A549 (cell line): ENCODE measurements at regions not wholly inside any gene's neighbourhood (a gene's known extent, or its start where the extent isn't known, plus 50 kb on each side); places are given as distances from the start of the nearest gene placed in this dataset.

Experiments used
- BCL3 ChIP-seq: fragments of >200 bp; sonication (Bioruptor Twin); formaldehyde crosslinking; IDR thresholded peaks from 3 replicates; pipeline ENCODE4 v1.6.1; 2016
- CEBPB ChIP-seq, 2 experiments: fragments of >200 bp in 1 of 2; sonication (Bioruptor Twin) in 1 of 2; formaldehyde crosslinking in 1 of 2; IDR thresholded peaks; 2 replicates each; pipeline ENCODE4 v1.6.1; 2012 to 2016
- CTCF ChIP-seq: fragments of >200 bp; sonication (Bioruptor Twin); formaldehyde crosslinking; IDR thresholded peaks from 3 replicates; pipeline ENCODE4 v1.5.1; 2016
- EHF ChIP-seq: fragments of 250-450 bp; sonication (Bioruptor Pico); IDR thresholded peaks from 2 replicates; pipeline ENCODE4 v1.5.0; 2020; ENCODE audit warnings: mild to moderate bottlenecking
- ELK1 ChIP-seq: fragments of 150-350 bp; IDR thresholded peaks from 2 replicates; pipeline ENCODE4 v1.6.1; 2014; ENCODE audit warnings: low read depth, mild to moderate bottlenecking, low read length
- EP300 ChIP-seq, 2 experiments: fragments of >200 bp; sonication (Bioruptor Twin); formaldehyde crosslinking; IDR thresholded peaks; 2 replicates in 1 of 2; 3 replicates in 1 of 2; pipeline ENCODE4 v1.6.1; 2016 to 2017
- FOSB ChIP-seq: fragments of 250-450 bp; sonication (Bioruptor Pico); IDR thresholded peaks from 2 replicates; pipeline ENCODE4 v1.5.0; 2020; ENCODE audit warnings: mild to moderate bottlenecking, moderate library complexity
- HMGXB4 ChIP-seq: fragments of 250-450 bp; sonication (Bioruptor Pico); IDR thresholded peaks from 2 replicates; pipeline ENCODE4 v1.5.0; 2021; ENCODE audit warnings: mild to moderate bottlenecking, moderate library complexity, borderline replicate concordance
- HOXB13 ChIP-seq: fragments of 250-450 bp; sonication (Bioruptor Pico); IDR thresholded peaks from 2 replicates; pipeline ENCODE4 v1.5.0; 2020; ENCODE audit warnings: low read depth, mild to moderate bottlenecking, moderate library complexity
- HOXB5 ChIP-seq: fragments of 250-450 bp; sonication (Bioruptor Pico); IDR thresholded peaks from 2 replicates; pipeline ENCODE4 v1.5.0; 2020; ENCODE audit warnings: mild to moderate bottlenecking, moderate library complexity
- JUNB ChIP-seq: fragments of >200 bp; sonication (Bioruptor Twin); formaldehyde crosslinking; IDR thresholded peaks from 2 replicates; pipeline ENCODE4 v1.6.1; 2016
- KDM1A ChIP-seq: fragments of 200-600 bp; sonication (generic); IDR thresholded peaks from 2 replicates; pipeline ENCODE4 v1.6.1; 2016; ENCODE audit warnings: low read depth, mild to moderate bottlenecking
- KDM5A ChIP-seq: fragments of 200-600 bp; sonication (generic); IDR thresholded peaks from 2 replicates; pipeline ENCODE4 v1.6.1; 2016; ENCODE audit warnings: antibody characterized with exemption, mild to moderate bottlenecking
- MAX ChIP-seq: IDR thresholded peaks from 2 replicates; pipeline ENCODE4 v1.6.1; 2012
- MYC ChIP-seq: IDR thresholded peaks from 2 replicates; pipeline ENCODE4 v1.6.1; 2012; ENCODE audit warnings: mild to moderate bottlenecking, inconsistent platforms, low read length, improper control_type of control experiment, borderline replicate concordance
- NFE2L2 ChIP-seq: fragments of 150-350 bp; conservative IDR thresholded peaks from 2 replicates; pipeline ENCODE4 v1.6.1; 2014; ENCODE audit warnings: low read length
- NR3C1 ChIP-seq: fragments of >200 bp; sonication (Bioruptor Twin); formaldehyde crosslinking; IDR thresholded peaks from 3 replicates; pipeline ENCODE4 v1.6.1; 2017
- PHF8 ChIP-seq: fragments of 200-600 bp; sonication (generic); IDR thresholded peaks from 2 replicates; pipeline ENCODE4 v1.6.1; 2016; ENCODE audit warnings: low read depth, mild to moderate bottlenecking, antibody characterized with exemption, moderate library complexity, borderline replicate concordance
- RAD21 ChIP-seq, 2 experiments: fragments of >200 bp in 1 of 2; sonication (Bioruptor Twin) in 1 of 2; formaldehyde crosslinking in 1 of 2; IDR thresholded peaks in 1 of 2; conservative IDR thresholded peaks in 1 of 2; 2 replicates in 1 of 2; 3 replicates in 1 of 2; pipeline ENCODE4 v1.6.1; 2012 to 2018; ENCODE audit warnings: inconsistent platforms in 1 of 2
- RARB ChIP-seq: fragments of 250-450 bp; sonication (Bioruptor Pico); IDR thresholded peaks from 2 replicates; pipeline ENCODE4 v1.8.0; 2021; ENCODE audit warnings: mild to moderate bottlenecking, moderate library complexity
- REST ChIP-seq: fragments of 200-600 bp; sonication (generic); IDR thresholded peaks from 2 replicates; pipeline ENCODE4 v1.6.1; 2016; ENCODE audit warnings: antibody characterized with exemption, mild to moderate bottlenecking, moderate library complexity
- TP53 ChIP-seq: fragments of 250-450 bp; sonication (Bioruptor Pico); IDR thresholded peaks from 2 replicates; pipeline ENCODE4 v1.5.0; 2021; ENCODE audit warnings: mild to moderate bottlenecking, moderate library complexity
- TF ChIP-seq, protein P1 (sequence below): IDR thresholded peaks from 2 replicates; pipeline ENCODE4 v1.6.1; 2012

DNA sequence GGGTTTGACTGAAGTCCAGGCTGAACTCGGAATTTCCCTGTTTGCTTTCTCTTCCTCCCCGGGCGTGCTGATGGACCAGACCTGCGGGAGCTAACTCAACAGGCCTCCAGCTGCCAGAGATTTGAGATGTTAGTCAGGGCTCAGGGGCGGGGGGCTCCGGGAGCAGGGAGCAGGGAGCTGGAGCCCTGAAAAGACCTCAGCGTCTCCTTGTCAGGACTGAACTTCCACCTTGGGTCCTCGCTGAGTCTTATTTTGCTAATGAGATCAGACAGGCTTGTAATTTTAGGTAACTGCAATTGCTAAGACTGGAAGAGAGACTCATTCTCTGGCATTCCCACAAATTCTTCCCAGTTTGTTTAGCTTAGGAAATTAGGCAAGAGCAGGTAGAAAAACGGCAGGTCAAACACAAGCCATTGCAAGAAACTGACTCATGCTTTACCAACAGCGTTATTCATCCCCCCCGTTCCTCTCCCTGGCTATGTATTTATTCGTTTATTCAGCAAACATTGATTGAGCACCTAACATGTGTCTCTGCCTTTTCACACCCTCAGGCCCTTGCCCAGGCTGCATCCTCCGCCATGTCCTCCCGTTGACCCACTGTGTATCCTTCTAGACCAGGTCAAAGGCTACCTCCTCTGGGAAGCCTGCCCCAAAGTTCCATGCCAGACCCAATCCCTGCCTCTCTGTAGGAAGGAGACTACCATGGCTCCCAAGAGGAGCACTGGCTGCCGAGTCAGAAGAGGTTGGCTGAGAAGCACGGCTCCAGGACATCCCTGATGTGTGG lies 80.4 kb upstream of the DIO3 start (continued):
- TF ChIP-seq BCL3 (peak; percentile 96; the same call in 2 of the 3 replicates), HMGXB4 (no peak), TP53 (no peak; the same call in 1 of the 2 replicates), HOXB5 (CRISPR knock-in tag) (peak; percentile 85), MAX (peak; percentile 96), CTCF (no peak), KDM1A (no peak; the same call in 1 of the 2 replicates), EHF (CRISPR knock-in tag) (peak; percentile 76), NFE2L2 (no peak), EP300 (IDR thresholded peaks at IDR 0.05) (peak; percentile 96 to 97), NR3C1 (no peak), ELK1 (no peak), RARB (peak; percentile 80), KDM5A (no peak), FOSB (CRISPR knock-in tag) (no peak), HOXB13 (CRISPR knock-in tag) (peak; percentile 88), RAD21 (conservative IDR thresholded peaks at IDR 0.05 in 1 of 2, IDR thresholded peaks at IDR 0.05 in 1 of 2) (peak; percentile 25 to 65; a peak in 4 of 5 replicates), PHF8 (no peak), REST (no peak), CEBPB (IDR thresholded peaks at IDR 0.05) (peak; percentile 97 to 99), JUNB (peak; percentile 96), MYC (no peak)
- TF ChIP-seq, protein P1, sequence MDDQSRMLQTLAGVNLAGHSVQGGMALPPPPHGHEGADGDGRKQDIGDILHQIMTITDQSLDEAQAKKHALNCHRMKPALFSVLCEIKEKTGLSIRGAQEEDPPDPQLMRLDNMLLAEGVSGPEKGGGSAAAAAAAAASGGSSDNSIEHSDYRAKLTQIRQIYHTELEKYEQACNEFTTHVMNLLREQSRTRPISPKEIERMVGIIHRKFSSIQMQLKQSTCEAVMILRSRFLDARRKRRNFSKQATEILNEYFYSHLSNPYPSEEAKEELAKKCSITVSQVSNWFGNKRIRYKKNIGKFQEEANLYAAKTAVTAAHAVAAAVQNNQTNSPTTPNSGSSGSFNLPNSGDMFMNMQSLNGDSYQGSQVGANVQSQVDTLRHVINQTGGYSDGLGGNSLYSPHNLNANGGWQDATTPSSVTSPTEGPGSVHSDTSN, result peak; percentile 46; the same call in 1 of the 2 replicates
